Panc1 (cell line): ENCODE measurements at regions not wholly inside any gene's neighbourhood (a gene's known extent, or its start where the extent isn't known, plus 50 kb on each side); places are given as distances from the start of the nearest gene placed in this dataset.

Experiments
- CTCF ChIP-seq: fragments of 450-650 bp; IDR thresholded peaks from 2 replicates; pipeline ENCODE4 v1.5.1; 2017; ENCODE audit warnings: mild to moderate bottlenecking
- REST ChIP-seq, 2 experiments: IDR thresholded peaks; 2 replicates each; pipeline ENCODE4 v1.6.1; 2011 to 2012; ENCODE audit warnings: low read depth in 2 of 2, control low read depth in 1 of 2, low read length in 1 of 2, mild to moderate bottlenecking in 1 of 2, moderate library complexity in 1 of 2; ENCODE audit not compliant: insufficient read depth in 1 of 2

- TF ChIP-seq CTCF (no peak), REST (IDR thresholded peaks at IDR 0.05; ENCODE audit: insufficient read depth in 1 of 2, low read depth in 2 of 2, low read length in 1 of 2) (no peak)
Measured at GRCh38 chr18:6579486-6579885, 150.0 kb upstream of the ARHGAP28 start.
